ENCODE measurements at regions not wholly inside any gene's neighbourhood (a gene's known extent, or its start where the extent isn't known, plus 50 kb on each side); places are given as distances from the start of the nearest gene placed in this dataset.

DNA sequence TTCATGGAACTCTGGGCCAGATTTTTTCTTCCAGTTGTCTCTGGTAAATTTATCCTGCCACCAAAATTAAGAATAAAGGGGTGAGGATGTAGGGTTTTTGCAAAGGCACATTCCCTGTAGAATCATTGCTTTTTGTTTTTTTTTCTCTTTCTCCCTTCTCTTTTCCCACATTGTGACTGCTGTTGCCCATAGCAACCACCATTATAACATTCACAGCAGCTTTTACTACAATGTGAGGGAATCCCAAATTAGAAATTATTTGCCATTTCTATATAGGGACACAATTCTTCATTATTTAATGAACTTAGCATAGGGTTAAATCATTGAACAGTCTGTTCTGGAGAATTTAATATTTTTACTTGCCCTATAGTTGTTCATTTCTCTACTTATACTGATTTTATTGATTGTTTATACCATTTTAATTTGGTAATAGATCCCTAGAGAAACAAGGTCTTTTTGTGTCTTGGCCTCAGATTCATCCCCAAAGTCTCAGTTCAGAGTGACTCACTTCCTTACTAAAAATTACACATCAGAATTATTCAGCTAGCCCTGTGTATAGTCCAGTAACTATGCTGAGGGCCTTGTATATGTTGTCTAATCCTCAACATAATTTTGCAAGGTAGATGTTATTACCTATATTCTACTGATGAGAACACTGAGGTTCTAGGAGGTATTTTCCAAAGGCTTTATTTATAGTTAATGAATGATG is 80.8 kb upstream of the ANK2 start:
- DNase-seq (ENCODE audit: low spot score), result no peak
- in situ Hi-C loops (cut with HindIII; ENCODE audit: low sequenced_read_pairs), result no loop called here

DNA sequence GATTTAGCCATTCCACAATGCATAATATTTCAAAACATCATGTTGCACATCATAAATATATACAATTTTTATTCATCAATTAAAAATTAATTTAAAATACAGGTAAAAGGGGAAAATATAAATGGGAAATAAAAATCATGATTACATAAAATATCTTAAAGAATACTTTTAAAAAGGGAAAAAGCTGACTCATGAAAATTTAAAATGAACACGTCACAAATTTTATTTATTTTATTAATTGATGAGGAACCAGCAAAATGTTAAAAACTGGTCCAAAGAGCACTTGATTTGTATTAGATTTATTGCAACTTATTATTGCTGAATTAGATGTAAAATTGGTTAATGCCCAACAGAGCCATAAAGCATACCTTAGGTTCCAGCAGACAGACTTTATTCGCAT is 78.5 kb upstream of the ANK2 start:
- in situ Hi-C loops (cut with HindIII; ENCODE audit: low sequenced_read_pairs), result no loop called here
- no peak for DNase-seq (ENCODE audit: low spot score)

DNA sequence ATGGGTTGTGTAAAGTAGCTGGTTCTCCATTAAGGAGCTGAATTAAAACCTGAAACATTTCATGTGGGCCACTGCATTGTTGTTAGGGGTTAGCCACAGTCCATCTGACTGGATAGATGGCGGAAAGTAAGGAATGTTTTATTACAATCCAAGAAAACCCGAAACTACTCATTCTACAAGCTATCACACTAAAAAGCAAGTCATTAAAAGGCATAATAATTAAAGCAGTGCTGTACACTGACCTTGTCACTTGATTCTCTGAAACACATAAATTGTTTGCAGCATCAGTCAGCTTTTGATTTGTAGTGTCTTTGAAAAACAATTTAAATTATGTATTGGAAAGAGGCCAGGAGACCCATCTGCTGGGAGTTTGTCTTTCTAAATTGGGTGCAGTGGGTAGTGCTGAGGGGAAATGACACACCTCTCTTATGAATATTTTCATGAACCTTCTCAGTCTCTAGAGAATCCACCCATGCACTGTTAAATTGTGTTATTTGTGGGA is 75.7 kb upstream of the ANK2 start:
- in situ Hi-C loops (cut with HindIII; ENCODE audit: low sequenced_read_pairs), result no loop called here
- DNase-seq (ENCODE audit: low spot score), result no peak

DNA sequence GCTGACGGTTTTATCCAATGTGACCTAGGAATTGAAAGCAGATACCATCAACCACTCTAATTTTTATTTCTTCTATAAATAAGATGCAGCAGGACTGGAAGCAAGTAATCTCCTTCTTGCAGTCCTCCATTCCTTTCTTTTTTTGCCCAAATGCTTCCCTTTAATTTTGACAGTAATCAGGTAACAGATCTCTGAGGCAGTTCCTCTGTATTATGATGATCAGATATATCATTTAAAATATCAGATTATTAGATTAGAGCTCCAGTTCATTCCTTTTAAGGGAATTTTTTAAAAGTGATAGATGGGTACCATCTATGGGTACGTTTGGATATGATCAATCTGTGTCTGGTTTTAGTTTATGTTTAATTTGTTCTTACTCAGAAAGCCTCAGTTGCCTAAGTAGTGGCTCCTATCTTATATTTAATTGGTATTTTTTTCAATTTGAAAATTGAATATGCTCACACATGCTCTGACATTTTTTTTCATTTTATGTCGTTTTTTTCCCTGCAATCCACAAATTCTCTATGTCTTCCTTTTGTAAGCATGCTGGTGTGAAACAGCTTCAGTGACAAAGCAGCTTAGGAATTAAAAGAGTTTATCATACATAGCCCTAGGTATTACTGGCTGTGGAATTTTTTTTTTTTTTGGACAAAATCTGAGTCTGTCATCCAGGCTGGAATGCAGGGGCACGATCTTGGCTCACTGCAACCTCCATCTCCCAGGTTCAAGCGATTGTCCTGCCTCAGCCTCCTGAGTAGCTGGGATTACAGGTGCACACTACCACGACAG is 73.7 kb upstream of the ANK2 start:
- in situ Hi-C loops (cut with HindIII; ENCODE audit: low sequenced_read_pairs), result no loop called here
- no peak for DNase-seq (ENCODE audit: low spot score)

DNA sequence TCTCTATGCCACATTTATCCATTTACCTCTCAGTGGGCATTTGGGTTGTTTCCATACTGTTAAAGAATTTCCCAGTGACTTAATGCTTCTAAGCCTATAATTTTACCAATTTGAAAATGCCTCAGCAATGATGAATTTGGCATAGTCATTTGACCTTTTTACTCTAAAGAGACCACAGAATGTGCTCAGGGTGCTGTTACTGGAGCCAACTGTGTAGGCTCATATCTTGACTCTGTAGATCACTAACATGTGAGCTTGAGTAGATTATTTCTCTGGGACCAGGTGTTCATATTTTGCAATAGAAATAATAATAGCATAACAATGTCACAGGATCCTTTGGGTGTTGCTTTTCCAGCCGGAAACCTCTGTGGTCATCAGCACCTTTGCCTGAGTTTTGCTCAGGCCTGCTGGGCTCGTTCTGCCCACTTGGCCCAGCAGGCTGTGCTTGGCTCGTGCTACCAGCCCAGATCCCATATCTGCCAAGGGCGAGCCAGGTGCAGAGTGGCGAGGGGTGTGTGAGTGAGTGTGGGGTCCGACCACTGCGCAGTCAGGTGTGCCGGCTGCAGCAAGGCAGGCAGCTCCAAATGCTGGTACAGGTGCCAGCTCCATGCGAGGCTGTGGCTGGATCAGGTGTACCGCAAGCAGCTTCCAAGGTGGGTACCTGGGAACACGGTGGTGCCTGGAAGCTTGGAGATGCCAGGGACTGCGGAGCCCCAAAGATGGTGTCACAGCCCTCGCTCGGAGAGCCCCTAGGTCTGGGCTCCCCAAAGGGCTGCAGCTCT is 70.6 kb upstream of the ANK2 start:
- in situ Hi-C loops (cut with HindIII; ENCODE audit: low sequenced_read_pairs), result no loop called here

DNA sequence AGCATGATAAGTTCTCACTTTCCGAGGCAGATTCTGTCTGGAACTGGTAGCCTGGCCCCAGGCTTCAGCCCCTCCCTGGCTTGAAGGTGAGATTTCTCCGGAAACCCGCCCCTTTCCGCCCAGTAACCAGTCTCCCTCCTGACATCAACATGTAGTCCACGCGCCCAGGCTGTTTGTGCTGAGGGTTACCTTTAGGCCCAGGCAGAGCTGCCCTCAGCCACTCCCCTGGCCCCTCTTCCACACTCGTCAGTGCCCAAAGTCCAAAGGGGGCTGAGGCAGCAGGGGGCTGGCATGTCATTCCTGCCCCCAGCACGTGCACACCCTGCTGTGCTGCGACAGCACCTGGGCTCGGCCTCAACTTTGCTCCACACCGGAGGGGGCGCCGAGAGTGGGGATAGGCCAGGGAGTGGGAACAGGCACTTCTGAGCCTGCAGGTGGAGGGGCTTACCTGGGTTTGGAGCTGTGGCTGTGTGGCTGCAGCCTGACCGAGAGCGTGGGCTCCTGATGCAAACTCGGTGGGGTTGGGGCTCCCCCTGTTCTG is 69.5 kb upstream of the ANK2 start:
- no peak for DNase-seq (ENCODE audit: low spot score)
- in situ Hi-C loops (cut with HindIII; ENCODE audit: low sequenced_read_pairs), result no loop called here

More for the DNA sequence above, 70.6 kb upstream of the ANK2 start:
- DNase-seq (ENCODE audit: low spot score), result no peak

DNA sequence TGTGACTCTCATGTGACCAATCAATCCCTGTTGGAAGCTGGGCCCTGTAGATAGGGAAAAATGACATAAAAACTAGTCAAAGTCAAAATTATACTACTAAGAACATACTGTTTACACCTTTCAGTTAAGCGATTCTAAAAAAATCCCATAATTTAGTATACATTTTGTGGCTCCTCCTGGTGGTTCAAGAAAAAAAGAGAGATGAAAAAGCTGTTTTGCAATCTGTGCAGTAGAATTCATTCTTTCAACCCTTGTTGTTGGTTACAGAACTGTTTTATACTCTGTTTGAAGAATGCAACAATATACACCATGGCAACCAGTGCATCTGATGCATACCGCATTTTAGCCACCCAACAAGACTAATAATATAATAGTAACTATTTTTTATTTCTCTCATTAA is 66.8 kb upstream of the ANK2 start:
- no peak for DNase-seq (ENCODE audit: low spot score)
- in situ Hi-C loops (cut with HindIII; ENCODE audit: low sequenced_read_pairs), result no loop called here

DNA sequence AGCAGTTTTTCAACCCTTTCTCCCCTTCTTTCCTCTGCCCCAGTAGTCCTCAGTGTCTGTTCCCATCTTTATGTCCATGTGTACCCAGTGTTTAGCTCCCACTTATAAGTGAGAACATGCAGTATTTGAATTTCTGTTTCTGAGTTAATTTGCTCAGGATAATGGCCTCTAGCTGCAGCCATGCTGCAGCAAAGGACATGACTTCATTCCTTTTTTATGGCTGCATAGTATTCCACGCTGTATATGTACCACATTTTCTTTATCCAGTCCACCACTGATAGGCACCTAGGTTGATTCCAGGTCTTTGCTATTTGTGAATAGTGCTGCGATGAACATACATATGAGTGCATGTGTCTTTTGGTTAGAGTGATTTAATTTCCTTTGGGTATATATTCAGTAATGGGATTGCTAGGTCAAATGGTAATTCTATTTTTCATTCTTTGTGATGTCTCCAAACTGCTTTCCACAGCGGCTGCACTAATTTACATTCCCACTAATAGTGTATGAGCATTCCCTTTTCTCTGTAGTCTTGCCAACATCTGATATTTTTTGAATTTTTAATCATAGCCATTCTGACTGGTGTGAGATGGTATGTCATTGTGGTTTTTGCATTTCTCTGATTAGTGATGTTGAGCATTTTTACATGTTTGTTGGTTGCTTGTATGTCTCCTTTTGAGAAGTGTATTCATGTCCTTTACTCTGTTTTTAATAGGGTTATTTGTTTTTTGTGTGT is 54.6 kb upstream of the ANK2 start:
- DNase-seq (ENCODE audit: low spot score), result no peak

More for the DNA sequence above, 54.6 kb upstream of the ANK2 start:
- in situ Hi-C loops (cut with HindIII; ENCODE audit: low sequenced_read_pairs), result no loop called here

Measured in G401 (cell line).